Small intestine (tissue), 7 donors: ENCODE measurements at regions not wholly inside any gene's neighbourhood (a gene's known extent, or its start where the extent isn't known, plus 50 kb on each side); places are given as distances from the start of the nearest gene placed in this dataset.

Experiments used
- DNase-seq, 2 donors: peaks; one replicate each; pipeline versions ENCODE4 v3.0.0 to v3.0.0-alpha.2; 2013
- FAIRE-seq: peaks from 2 replicates; lab custom pipeline; 2012; peaks lifted over from hg19 to GRCh38; lab: Jason Lieb, UNC
- H3K27ac ChIP-seq, 3 donors: one replicate each; pipeline ENCODE4 v1.5.1; 2013; ENCODE audit warnings: low read length in 2 of 3, mild to moderate bottlenecking in 2 of 3, control low read depth in 1 of 3, inconsistent platforms in 1 of 3, low read depth in 1 of 3, moderate library complexity in 1 of 3
- H3K27me3 ChIP-seq, 3 donors: one replicate each; pipeline ENCODE4 v1.6.1; 2013; ENCODE audit warnings: low read length in 3 of 3, inconsistent platforms in 1 of 3; ENCODE audit not compliant: control insufficient read depth in 3 of 3, insufficient read depth in 3 of 3
- H3K36me3 ChIP-seq, 3 donors: one replicate each; pipeline ENCODE4 v1.6.1; 2013; ENCODE audit warnings: low read length in 3 of 3, inconsistent platforms in 1 of 3, low read depth in 1 of 3, mild to moderate bottlenecking in 1 of 3, moderate library complexity in 1 of 3; ENCODE audit not compliant: control insufficient read depth in 3 of 3, insufficient read depth in 2 of 3
- H3K4me1 ChIP-seq, 3 donors: one replicate each; pipeline ENCODE4 v1.6.1; 2013; ENCODE audit warnings: low read length in 2 of 3, inconsistent platforms in 1 of 3, low read depth in 1 of 3, mild to moderate bottlenecking in 1 of 3, moderate library complexity in 1 of 3; ENCODE audit not compliant: control insufficient read depth in 3 of 3, insufficient read depth in 2 of 3
- H3K4me3 ChIP-seq, 3 donors: one replicate each; pipeline ENCODE4 v1.5.1; 2013; ENCODE audit warnings: low read length in 3 of 3, control low read depth in 1 of 3, inconsistent platforms in 1 of 3, low read depth in 1 of 3, mild to moderate bottlenecking in 1 of 3, moderate library complexity in 1 of 3
- H3K9me3 ChIP-seq, 2 donors: one replicate each; pipeline ENCODE4 v1.6.1; 2013; ENCODE audit warnings: low read depth in 1 of 2, low read length in 1 of 2; ENCODE audit not compliant: control insufficient read depth in 2 of 2, insufficient read depth in 1 of 2
- WGBS, 3 donors: extraction: QIAGEN DNeasy Blood & Tissue Kit; methylation state at CpG; one replicate each; pipeline ENCODE4 v1.1.7; 2013; 5-methylcytosine and 5-hydroxymethylcytosine counted together
- donor health status: healthy with polysubstance abuse.
- donor health status: control.
- donor health status: control.
- donor health status: Bipolar disorder and iron deficiency.
- donor health status: healthy.

GRCh38 chr5:88503406-88503805 is 234.8 kb upstream of the TMEM161B start:
- Histone ChIP-seq H3K9me3 (no peaks in the 10 kb centered on the region), H3K27me3 (peaks cover 0 to 8% (median 0%) of the 10 kb centered on the region in 3 donors), H3K36me3 (no peaks in the 10 kb centered on the region), H3K4me1 (no peaks in the 10 kb centered on the region), H3K4me3 (no peak overlapping the region), H3K27ac (no peak overlapping the region)
- FAIRE-seq, result no peak
- no peak for DNase-seq
- 27 to 61% (median 35%) methylated on average over 3 of the region's 3 CpGs for WGBS, 3 donors

GRCh38 chr5:88503041-88503345 is 234.3 kb upstream of the TMEM161B start:
- FAIRE-seq (no peak), DNase-seq (no peak)
- peaks cover 0 to 8% (median 0%) of the 10 kb centered on the region in 3 donors for H3K27me3 ChIP-seq
- 3 to 9% (median 5%) methylated on average over 2 of the region's 2 CpGs for WGBS, 3 donors
- no peaks in the 10 kb centered on the region for H3K36me3 ChIP-seq
- H3K9me3 ChIP-seq, result no peaks in the 10 kb centered on the region
- H3K4me3 ChIP-seq, result peak overlapping the region in 2 of 3 donors; percentile 12 to 51
- no peak overlapping the region for H3K27ac ChIP-seq
- no peaks in the 10 kb centered on the region for H3K4me1 ChIP-seq

- Histone ChIP-seq H3K27me3 (peaks cover 0 to 8% (median 0%) of the 10 kb centered on the region in 3 donors), H3K4me3 (peak overlapping the region; percentile 12 to 51 (median 35)), H3K4me1 (no peaks in the 10 kb centered on the region), H3K27ac (no peak overlapping the region), H3K9me3 (no peaks in the 10 kb centered on the region), H3K36me3 (no peaks in the 10 kb centered on the region)
- FAIRE-seq (no peak), DNase-seq (peak; percentile 20 to 51)
- 8 to 13% (median 10%) methylated on average over 6 of the region's 6 CpGs for WGBS, 3 donors
These were observed 233.8 kb upstream of the TMEM161B start for GRCh38 chr5:88502179-88503040.

GRCh38 chr5:88495810-88496209 is 227.2 kb upstream of the TMEM161B start:
- FAIRE-seq, result no peak
- Histone ChIP-seq H3K9me3 (no peaks in the 10 kb centered on the region), H3K4me1 (no peaks in the 10 kb centered on the region), H3K36me3 (no peaks in the 10 kb centered on the region), H3K27me3 (peaks cover 0 to 2% (median 0%) of the 10 kb centered on the region in 3 donors), H3K4me3 (no peak overlapping the region), H3K27ac (no peak overlapping the region)
- 54 to 68% (median 55%) methylated on average over 2 of the region's 2 CpGs for WGBS, 3 donors
- no peak for DNase-seq

- Histone ChIP-seq H3K36me3 (no peaks in the 10 kb centered on the region), H3K4me1 (no peaks in the 10 kb centered on the region), H3K27me3 (peaks cover 0 to 2% (median 0%) of the 10 kb centered on the region in 3 donors), H3K4me3 (no peak overlapping the region), H3K27ac (no peak overlapping the region), H3K9me3 (no peaks in the 10 kb centered on the region)
- no peak for FAIRE-seq
- WGBS, 3 donors, result 79 to 88% (median 86%) methylated on average over 4 of the region's 4 CpGs
- DNase-seq, result no peak
These were observed 222.2 kb upstream of the TMEM161B start for GRCh38 chr5:88490874-88491273.

- H3K9me3 ChIP-seq, result no peaks in the 10 kb centered on the region
- no peak overlapping the region for H3K27ac ChIP-seq
- DNase-seq (no peak), FAIRE-seq (no peak)
- no peak overlapping the region for H3K4me3 ChIP-seq
- H3K27me3 ChIP-seq, result peaks cover 0 to 2% (median 0%) of the 10 kb centered on the region in 3 donors
- no peaks in the 10 kb centered on the region for H3K4me1 ChIP-seq
- 54 to 64% (median 57%) methylated on average over 6 of the region's 6 CpGs for WGBS, 3 donors
- H3K36me3 ChIP-seq, result no peaks in the 10 kb centered on the region
These were observed 220.7 kb upstream of the TMEM161B start for GRCh38 chr5:88489364-88489763.

GRCh38 chr5:88488561-88488960 is 219.9 kb upstream of the TMEM161B start:
- FAIRE-seq, result no peak
- Histone ChIP-seq H3K27ac (no peak overlapping the region), H3K4me3 (no peak overlapping the region), H3K4me1 (no peaks in the 10 kb centered on the region), H3K27me3 (peaks cover 0 to 2% (median 0%) of the 10 kb centered on the region in 3 donors), H3K36me3 (no peaks in the 10 kb centered on the region), H3K9me3 (no peaks in the 10 kb centered on the region)
- no peak for DNase-seq
- 50 to 63% (median 56%) methylated on average over 2 of the region's 2 CpGs for WGBS, 3 donors

- DNase-seq (no peak), FAIRE-seq (no peak)
- Histone ChIP-seq H3K27me3 (peaks cover 0 to 2% (median 0%) of the 10 kb centered on the region in 3 donors), H3K27ac (no peak overlapping the region), H3K9me3 (no peaks in the 10 kb centered on the region), H3K36me3 (no peaks in the 10 kb centered on the region), H3K4me3 (no peak overlapping the region), H3K4me1 (no peaks in the 10 kb centered on the region)
- 70 to 82% (median 80%) methylated on average over 2 of the region's 2 CpGs for WGBS, 3 donors
These were observed 219.5 kb upstream of the TMEM161B start for GRCh38 chr5:88488130-88488529.
